ENCODE measurements at regions not wholly inside any gene's neighbourhood (a gene's known extent, or its start where the extent isn't known, plus 50 kb on each side); places are given as distances from the start of the nearest gene placed in this dataset.

GRCh38 chr5:82396871-82397514 lies 118.8 kb upstream of the RPS23 start (continued):
- TF ChIP-seq NR2C1 (IDR thresholded peaks at IDR 0.05) (no peak), NR2C1 (tag; IDR thresholded peaks at IDR 0.05) (no peak), FOXK2 (conservative IDR thresholded peaks at IDR 0.05 in 1 of 2, IDR thresholded peaks at IDR 0.05 in 1 of 2; ENCODE audit: low read depth in 2 of 2) (no peak), C11orf30 (IDR thresholded peaks at IDR 0.05; ENCODE audit: low read depth) (no peak), ZNF133 (CRISPR knock-in tag; IDR thresholded peaks at IDR 0.05) (no peak), SETDB1 (IDR thresholded peaks at IDR 0.05; ENCODE audit: low read length) (no peak), DLX4 (CRISPR knock-in tag; IDR thresholded peaks at IDR 0.05) (no peak), GATAD2B (IDR thresholded peaks at IDR 0.05; ENCODE audit: borderline replicate concordance) (no peak), PHF21A (IDR thresholded peaks at IDR 0.05; ENCODE audit: borderline replicate concordance, low read depth) (no peak), HOMEZ (CRISPR knock-in tag; IDR thresholded peaks at IDR 0.05) (no peak), TSC22D4 (tag; IDR thresholded peaks at IDR 0.05) (no peak), TCF7 (IDR thresholded peaks at IDR 0.05; ENCODE audit: borderline replicate concordance) (no peak), ILF3 (IDR thresholded peaks at IDR 0.05; ENCODE audit: borderline replicate concordance) (no peak), NFRKB (IDR thresholded peaks at IDR 0.05; ENCODE audit: low read depth) (no peak), EZH2 (IDR thresholded peaks at IDR 0.05; ENCODE audit: borderline replicate concordance, low read depth, low read length) (no peak), JUND (IDR thresholded peaks at IDR 0.05; ENCODE audit: borderline replicate concordance, low read depth, low read length) (peak; percentile 47; the same call in 1 of the 2 replicates), JUND (tag; IDR thresholded peaks at IDR 0.05; ENCODE audit: borderline replicate concordance, low read depth, low read length) (peak; percentile 61; the same call in 1 of the 3 replicates), NRF1 (conservative IDR thresholded peaks at IDR 0.05 in 1 of 2, IDR thresholded peaks at IDR 0.05 in 1 of 2) (peak; percentile 52 to 60; a peak in 2 of 4 replicates), SMAD4 (CRISPR knock-in tag; conservative IDR thresholded peaks at IDR 0.05) (peak; percentile 82), CHD1 (IDR thresholded peaks at IDR 0.05; ENCODE audit: low read length) (no peak), EP400 (IDR thresholded peaks at IDR 0.05) (peak; percentile 41), HBP1 (CRISPR knock-in tag; IDR thresholded peaks at IDR 0.05) (no peak)
- TF ChIP-seq, protein P1, sequence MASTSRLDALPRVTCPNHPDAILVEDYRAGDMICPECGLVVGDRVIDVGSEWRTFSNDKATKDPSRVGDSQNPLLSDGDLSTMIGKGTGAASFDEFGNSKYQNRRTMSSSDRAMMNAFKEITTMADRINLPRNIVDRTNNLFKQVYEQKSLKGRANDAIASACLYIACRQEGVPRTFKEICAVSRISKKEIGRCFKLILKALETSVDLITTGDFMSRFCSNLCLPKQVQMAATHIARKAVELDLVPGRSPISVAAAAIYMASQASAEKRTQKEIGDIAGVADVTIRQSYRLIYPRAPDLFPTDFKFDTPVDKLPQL (IDR thresholded peaks at IDR 0.05; ENCODE audit: extremely low read depth, insufficient read length): no peak
- TF ChIP-seq, protein P2, sequence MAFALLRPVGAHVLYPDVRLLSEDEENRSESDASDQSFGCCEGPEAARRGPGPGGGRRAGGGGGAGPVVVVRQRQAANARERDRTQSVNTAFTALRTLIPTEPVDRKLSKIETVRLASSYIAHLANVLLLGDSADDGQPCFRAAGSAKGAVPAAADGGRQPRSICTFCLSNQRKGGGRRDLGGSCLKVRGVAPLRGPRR (CRISPR knock-in tag; IDR thresholded peaks at IDR 0.05): no peak
- TF ChIP-seq, protein P3, sequence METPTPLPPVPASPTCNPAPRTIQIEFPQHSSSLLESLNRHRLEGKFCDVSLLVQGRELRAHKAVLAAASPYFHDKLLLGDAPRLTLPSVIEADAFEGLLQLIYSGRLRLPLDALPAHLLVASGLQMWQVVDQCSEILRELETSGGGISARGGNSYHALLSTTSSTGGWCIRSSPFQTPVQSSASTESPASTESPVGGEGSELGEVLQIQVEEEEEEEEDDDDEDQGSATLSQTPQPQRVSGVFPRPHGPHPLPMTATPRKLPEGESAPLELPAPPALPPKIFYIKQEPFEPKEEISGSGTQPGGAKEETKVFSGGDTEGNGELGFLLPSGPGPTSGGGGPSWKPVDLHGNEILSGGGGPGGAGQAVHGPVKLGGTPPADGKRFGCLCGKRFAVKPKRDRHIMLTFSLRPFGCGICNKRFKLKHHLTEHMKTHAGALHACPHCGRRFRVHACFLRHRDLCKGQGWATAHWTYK (CRISPR knock-in tag; IDR thresholded peaks at IDR 0.05): no peak
